ENCODE measurements at regions not wholly inside any gene's neighbourhood (a gene's known extent, or its start where the extent isn't known, plus 50 kb on each side); places are given as distances from the start of the nearest gene placed in this dataset.

DNA sequence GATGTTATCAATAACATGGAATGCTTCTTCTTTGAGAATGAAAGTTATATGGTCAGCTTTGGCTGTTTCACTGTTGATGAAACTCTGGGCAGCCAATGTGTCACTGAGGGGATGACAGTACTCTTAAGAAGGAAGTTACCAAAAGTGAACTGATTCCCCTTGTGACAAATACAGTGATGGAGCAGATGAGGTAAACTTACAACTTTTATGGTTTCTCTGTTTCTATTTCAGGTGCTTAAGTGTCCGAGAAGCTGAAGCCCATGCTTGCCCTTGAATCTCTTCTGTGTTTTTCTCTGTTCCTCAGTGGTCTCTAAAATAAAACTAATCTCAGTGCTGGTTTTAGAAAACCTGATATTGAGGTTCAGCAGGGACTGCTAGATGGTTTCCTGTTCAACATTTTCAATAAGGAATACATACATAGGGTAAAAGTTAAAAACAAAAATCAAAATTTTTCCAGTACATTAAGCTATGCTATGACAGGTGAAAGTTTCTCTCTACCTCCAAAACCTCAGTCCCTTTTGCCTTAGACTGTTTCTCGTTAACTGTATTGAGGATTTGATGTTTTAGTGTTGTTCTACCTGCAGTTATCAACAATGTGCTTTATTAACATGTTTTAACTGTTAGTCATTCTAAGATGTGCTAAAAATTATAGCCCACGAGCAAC, 454.4 kb upstream of the ADGRL4 start:
- Histone ChIP-seq H3K9me3 (replicated peaks in 1 of 3) (no peaks in the 10 kb centered on the region), H3K27me3 (no peaks in the 10 kb centered on the region), H3K4me1 (replicated peaks in 1 of 2) (no peaks in the 10 kb centered on the region), H3K36me3 (replicated peaks in 1 of 2) (no peaks in the 10 kb centered on the region), H3K4me3 (no peak overlapping the region), H3K27ac (no peak overlapping the region)
- intact Hi-C loops (cut with DNase I) = no loop called here
- WGBS, 4 donors = 62 to 71% (median 65%) methylated on average over 3 of the region's 3 CpGs
- no peak for TF ChIP-seq POLR2A (IDR thresholded peaks at IDR 0.05)
- TF ChIP-seq, protein P1, sequence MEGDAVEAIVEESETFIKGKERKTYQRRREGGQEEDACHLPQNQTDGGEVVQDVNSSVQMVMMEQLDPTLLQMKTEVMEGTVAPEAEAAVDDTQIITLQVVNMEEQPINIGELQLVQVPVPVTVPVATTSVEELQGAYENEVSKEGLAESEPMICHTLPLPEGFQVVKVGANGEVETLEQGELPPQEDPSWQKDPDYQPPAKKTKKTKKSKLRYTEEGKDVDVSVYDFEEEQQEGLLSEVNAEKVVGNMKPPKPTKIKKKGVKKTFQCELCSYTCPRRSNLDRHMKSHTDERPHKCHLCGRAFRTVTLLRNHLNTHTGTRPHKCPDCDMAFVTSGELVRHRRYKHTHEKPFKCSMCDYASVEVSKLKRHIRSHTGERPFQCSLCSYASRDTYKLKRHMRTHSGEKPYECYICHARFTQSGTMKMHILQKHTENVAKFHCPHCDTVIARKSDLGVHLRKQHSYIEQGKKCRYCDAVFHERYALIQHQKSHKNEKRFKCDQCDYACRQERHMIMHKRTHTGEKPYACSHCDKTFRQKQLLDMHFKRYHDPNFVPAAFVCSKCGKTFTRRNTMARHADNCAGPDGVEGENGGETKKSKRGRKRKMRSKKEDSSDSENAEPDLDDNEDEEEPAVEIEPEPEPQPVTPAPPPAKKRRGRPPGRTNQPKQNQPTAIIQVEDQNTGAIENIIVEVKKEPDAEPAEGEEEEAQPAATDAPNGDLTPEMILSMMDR (IDR thresholded peaks at IDR 0.05) = no peak
- no peak for DNase-seq

DNA sequence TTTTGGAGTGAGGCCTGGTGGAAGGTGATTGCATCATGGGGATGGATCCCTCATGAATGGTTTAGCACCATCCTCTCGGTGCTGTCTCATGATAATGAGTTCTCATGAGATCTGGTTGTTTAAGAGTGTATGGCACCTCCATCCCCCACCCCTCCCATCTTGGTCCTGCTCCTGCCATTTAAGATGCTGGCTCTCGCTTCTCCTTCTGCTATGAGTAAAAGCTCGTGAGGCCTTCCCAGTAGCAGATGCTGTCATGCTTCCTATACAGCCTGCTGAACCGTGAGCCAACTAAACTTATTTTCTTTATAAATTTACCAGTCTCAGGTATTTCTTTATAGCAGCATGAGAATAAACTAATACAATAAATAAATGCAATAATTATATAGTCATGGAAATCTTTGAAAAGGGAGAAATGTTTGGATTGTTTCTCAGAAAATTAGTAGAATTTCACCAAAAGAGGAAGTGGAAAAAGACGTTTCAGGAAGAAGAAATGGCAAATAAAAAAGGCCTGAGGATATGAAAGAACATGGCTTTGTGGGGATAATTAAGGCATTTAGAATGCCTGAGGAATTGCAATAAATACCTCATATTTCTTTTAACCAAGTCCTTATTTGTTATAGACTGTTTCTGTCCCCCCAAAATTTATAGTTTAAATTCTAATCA, 451.2 kb upstream of the ADGRL4 start:
- DNase-seq = no peak
- Histone ChIP-seq H3K9me3 (replicated peaks in 1 of 3) (no peaks in the 10 kb centered on the region), H3K27me3 (no peaks in the 10 kb centered on the region), H3K36me3 (replicated peaks in 1 of 2) (no peaks in the 10 kb centered on the region), H3K4me1 (replicated peaks in 1 of 2) (no peaks in the 10 kb centered on the region), H3K27ac (no peak overlapping the region), H3K4me3 (no peak overlapping the region)
- WGBS, 4 donors = 61 to 67% (median 63%) methylated on average over 5 of the region's 5 CpGs
- TF ChIP-seq, protein P1 (IDR thresholded peaks at IDR 0.05) = no peak
- TF ChIP-seq POLR2A (IDR thresholded peaks at IDR 0.05) = no peak
- intact Hi-C loops (cut with DNase I) = no loop called here

DNA sequence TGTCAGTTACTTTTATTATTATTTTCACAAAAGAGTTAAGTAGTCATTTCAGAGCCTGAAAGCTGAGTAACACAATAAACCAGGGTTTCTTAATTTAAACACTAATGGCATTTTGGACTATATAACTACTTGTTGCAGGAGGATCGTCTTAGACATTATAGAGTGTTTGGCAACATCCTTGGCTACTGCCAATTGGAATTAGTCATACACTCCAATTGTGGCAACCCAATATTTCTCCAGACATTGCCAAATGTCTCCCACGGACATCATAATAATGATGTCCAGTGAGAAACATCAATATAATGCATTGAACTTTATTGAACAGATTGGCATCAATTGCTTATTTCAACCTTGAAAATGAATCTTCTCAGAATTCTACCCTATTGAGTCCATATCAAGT, 441.9 kb upstream of the ADGRL4 start:
- H3K27ac ChIP-seq = no peak overlapping the region
- intact Hi-C loops (cut with DNase I) = no loop called here
- DNase-seq = no peak
- H3K27me3 ChIP-seq = no peaks in the 10 kb centered on the region
- no peaks in the 10 kb centered on the region for H3K36me3 ChIP-seq (replicated peaks in 1 of 2)
- TF ChIP-seq POLR2A (IDR thresholded peaks at IDR 0.05) = no peak
- TF ChIP-seq, protein P1 (IDR thresholded peaks at IDR 0.05) = no peak
- no peak overlapping the region for H3K4me3 ChIP-seq
- no peaks in the 10 kb centered on the region for H3K9me3 ChIP-seq (replicated peaks in 1 of 3)
- 63 to 81% (median 66%) methylated on average over 2 of the region's 2 CpGs for WGBS, 4 donors
- H3K4me1 ChIP-seq (replicated peaks in 1 of 2) = no peaks in the 10 kb centered on the region

DNA sequence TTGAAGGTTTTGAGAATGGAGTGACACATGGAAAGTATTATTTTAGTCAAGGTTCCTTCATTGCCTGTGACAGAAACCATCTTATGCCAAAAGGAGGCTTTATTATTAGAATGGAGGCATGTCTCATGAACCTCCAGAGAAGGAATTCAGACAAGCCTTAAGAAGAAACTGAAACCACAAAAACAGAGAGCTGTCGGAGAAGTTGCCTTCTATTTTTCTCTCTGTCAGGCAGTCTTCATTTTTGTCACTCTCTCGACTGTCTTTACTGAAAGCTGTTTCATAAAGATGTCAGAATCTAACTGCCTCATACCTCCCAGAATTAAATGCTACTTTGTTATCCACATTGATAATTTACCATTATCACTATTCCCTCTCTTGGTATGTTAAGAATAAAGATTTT, 434.7 kb upstream of the ADGRL4 start:
- H3K27ac ChIP-seq = no peak overlapping the region
- no peaks in the 10 kb centered on the region for H3K27me3 ChIP-seq
- TF ChIP-seq, protein P1 (IDR thresholded peaks at IDR 0.05) = no peak
- TF ChIP-seq POLR2A (IDR thresholded peaks at IDR 0.05) = no peak
- no peak overlapping the region for H3K4me3 ChIP-seq
- 66 to 83% (median 74%) methylated on average over 2 of the region's 2 CpGs for WGBS, 4 donors
- no peaks in the 10 kb centered on the region for H3K36me3 ChIP-seq (replicated peaks in 1 of 2)
- no peak for DNase-seq
- intact Hi-C loops (cut with DNase I) = no loop called here
- H3K4me1 ChIP-seq (replicated peaks in 1 of 2) = no peaks in the 10 kb centered on the region
- H3K9me3 ChIP-seq (replicated peaks in 1 of 3) = no peaks in the 10 kb centered on the region

Measured in adrenal gland (tissue), 9 donors.